GM12892 (cell line): ENCODE measurements at regions not wholly inside any gene's neighbourhood (a gene's known extent, or its start where the extent isn't known, plus 50 kb on each side); places are given as distances from the start of the nearest gene placed in this dataset.

Experiments used
- POLR2AphosphoS5 ChIP-seq: IDR thresholded peaks from 2 replicates; pipeline ENCODE4 v1.6.1; 2011; ENCODE audit warnings: low read depth, low read length, control low read depth
- TAF1 ChIP-seq: IDR thresholded peaks from 2 replicates; pipeline ENCODE4 v1.6.1; 2011; ENCODE audit warnings: low read depth, mild to moderate bottlenecking, control low read depth, low read length, borderline replicate concordance

- TF ChIP-seq TAF1 = no peak
- no peak for TF ChIP-seq POLR2AphosphoS5
Observed at GRCh38 chr6:43987838-43988439, 139.3 kb downstream of the MRPL14 start.
